GM12875 (cell line): ENCODE measurements at regions not wholly inside any gene's neighbourhood (a gene's known extent, or its start where the extent isn't known, plus 50 kb on each side); places are given as distances from the start of the nearest gene placed in this dataset.
"Not testable (repeated sequence)": the region's sequence is repeated elsewhere in the genome, so short reads cannot be mapped to it uniquely, and the experiment has no call there.

Source experiments
- H3K4me3 ChIP-seq: one replicate; pipeline ENCODE4 v1.5.1; 2011; ENCODE audit warnings: low read depth, low read length, control low read depth
- CTCF ChIP-seq: IDR thresholded peaks from 2 replicates; pipeline ENCODE4 v1.5.1; 2011; ENCODE audit warnings: low read depth, mild to moderate bottlenecking, control low read depth, inconsistent platforms, low read length, moderate library complexity, borderline replicate concordance; ENCODE audit not compliant: insufficient read depth

DNA sequence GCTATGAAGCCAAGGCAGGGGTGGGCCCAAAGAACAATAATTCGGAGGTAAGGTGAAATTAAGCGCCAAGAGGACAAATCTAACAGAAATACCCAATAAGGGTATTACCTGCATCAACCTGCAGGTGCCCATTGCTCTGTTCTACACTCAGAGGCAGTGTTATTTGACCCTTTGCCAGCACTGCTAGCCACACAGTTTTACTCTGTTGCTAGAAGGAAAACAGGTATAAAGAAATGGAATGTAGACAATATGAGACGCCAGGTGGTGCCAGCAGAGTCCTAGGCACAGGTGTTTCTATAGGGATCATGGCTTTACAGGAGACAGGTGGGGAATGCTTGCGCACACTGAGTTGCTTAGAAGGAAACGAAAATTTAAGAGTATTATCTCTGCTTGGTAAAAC, 201.3 kb downstream of the HTR1A start:
- no peak for TF ChIP-seq CTCF
- H3K4me3 ChIP-seq: no peak overlapping the region

GRCh38 chr5:63743096-63743798, 219.0 kb downstream of the HTR1A start:
- H3K4me3 ChIP-seq: no peak overlapping the region
- TF ChIP-seq CTCF: no peak

- not testable (repeated sequence) for H3K4me3 ChIP-seq
Measured at GRCh38 chr5:63732880-63733279, 229.4 kb downstream of the HTR1A start.

DNA sequence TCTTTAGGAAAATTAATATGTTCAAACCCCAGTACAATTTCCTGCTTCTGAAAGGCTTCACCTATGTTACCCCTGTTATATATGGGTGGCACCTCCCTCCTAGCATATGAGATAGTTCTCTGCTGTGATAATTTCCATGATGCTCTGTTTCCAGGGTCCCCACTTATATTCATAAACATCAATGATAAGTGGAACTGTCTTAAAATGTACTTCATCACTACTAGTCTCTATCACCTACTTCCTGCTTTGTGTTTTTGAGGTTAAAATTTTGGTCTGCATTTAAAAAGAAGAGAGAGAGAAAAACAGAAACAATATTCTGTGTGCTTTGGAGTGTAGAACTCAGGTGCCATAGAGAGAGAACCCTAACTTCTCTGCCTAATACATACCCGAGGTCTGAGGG, 234.7 kb downstream of the HTR1A start:
- TF ChIP-seq CTCF: no peak
- no peak overlapping the region for H3K4me3 ChIP-seq

GRCh38 chr5:63726496-63726895, 235.7 kb downstream of the HTR1A start:
- no peak for TF ChIP-seq CTCF
- no peak overlapping the region for H3K4me3 ChIP-seq

- no peak overlapping the region for H3K4me3 ChIP-seq
- no peak for TF ChIP-seq CTCF
Measured at GRCh38 chr5:63719147-63719546, 243.1 kb downstream of the HTR1A start.

DNA sequence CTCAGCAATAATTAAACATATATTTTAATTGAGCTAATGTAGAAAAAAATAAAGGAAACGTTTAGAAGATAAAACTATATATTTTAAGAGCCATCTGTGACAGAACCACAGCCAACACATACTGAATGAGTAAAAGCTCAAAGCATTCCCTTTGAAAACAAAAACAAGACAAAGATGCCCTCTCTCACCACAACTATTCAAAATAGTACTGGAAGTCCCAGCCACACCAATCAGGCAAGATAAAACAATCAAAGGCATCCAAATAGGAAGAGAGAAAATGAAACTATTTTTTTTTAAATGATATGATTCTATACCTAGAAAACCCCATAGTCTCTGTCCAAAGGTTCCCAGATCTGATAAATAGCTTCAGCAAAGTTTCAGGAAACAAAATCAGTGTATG, 262.0 kb downstream of the HTR1A start:
- no peak overlapping the region for H3K4me3 ChIP-seq
- TF ChIP-seq CTCF: no peak
